Neural progenitor cell (in vitro differentiated cells): ENCODE measurements at regions not wholly inside any gene's neighbourhood (a gene's known extent, or its start where the extent isn't known, plus 50 kb on each side); places are given as distances from the start of the nearest gene placed in this dataset.

Experiments used
- DNase-seq: peaks from one replicate; pipeline ENCODE4 v3.0.0-alpha.2; 2016; ENCODE audit warnings: low spot score
- H2AFZ ChIP-seq: fragments of 200-600 bp; sonication (generic); replicated peaks from 2 replicates; pipeline ENCODE4 v1.6.1; 2016; ENCODE audit warnings: antibody characterized with exemption
- H3F3A ChIP-seq: fragments of 200-600 bp; sonication (generic); 2 replicates; pipeline ENCODE4 v1.6.1; 2016; ENCODE audit warnings: antibody characterized with exemption, low read depth
- H3K27ac ChIP-seq: fragments of 200-600 bp; sonication (generic); 2 replicates; pipeline ENCODE4 v1.5.1; 2016; ENCODE audit warnings: mild to moderate bottlenecking
- H3K27me3 ChIP-seq: fragments of 200-600 bp; sonication (generic); 2 replicates; pipeline ENCODE4 v1.6.1; 2016; ENCODE audit warnings: mild to moderate bottlenecking, moderate library complexity
- H3K36me3 ChIP-seq: fragments of 200-600 bp; sonication (generic); 2 replicates; pipeline ENCODE4 v1.5.1; 2016
- H3K4me1 ChIP-seq: fragments of 200-600 bp; sonication (generic); 2 replicates; pipeline ENCODE4 v1.6.1; 2016; ENCODE audit warnings: mixed run types
- H3K4me2 ChIP-seq: fragments of 200-600 bp; sonication (generic); 2 replicates; pipeline ENCODE4 v1.6.1; 2016
- H3K4me3 ChIP-seq: fragments of 200-600 bp; sonication (generic); 2 replicates; pipeline ENCODE4 v1.5.1; 2016
- H3K79me2 ChIP-seq: fragments of 200-600 bp; sonication (generic); 2 replicates; pipeline ENCODE4 v1.6.1; 2016; ENCODE audit warnings: low read depth
- H3K9ac ChIP-seq: fragments of 200-600 bp; sonication (generic); 2 replicates; pipeline ENCODE4 v1.6.1; 2016
- H3K9me3 ChIP-seq: fragments of 200-600 bp; sonication (generic); 2 replicates; pipeline ENCODE4 v1.5.1; 2016; ENCODE audit warnings: low read depth
- H4K20me1 ChIP-seq: fragments of 200-600 bp; sonication (generic); 2 replicates; pipeline ENCODE4 v1.6.1; 2016; ENCODE audit warnings: low read depth
- H3K27ac Mint-ChIP-seq: 3 replicates; pipeline ENCODE4 v1.8.0; 2021; ENCODE audit warnings: mixed read lengths
- H3K27me3 Mint-ChIP-seq: 2 replicates; pipeline ENCODE4 v1.8.0; 2022; ENCODE audit warnings: low read depth, mild to moderate bottlenecking, inconsistent platforms, moderate library complexity, mixed read lengths; ENCODE audit not compliant: insufficient read depth
- H3K36me3 Mint-ChIP-seq: 3 replicates; pipeline ENCODE4 v1.8.0; 2021; ENCODE audit warnings: mixed read lengths
- H3K4me1 Mint-ChIP-seq: 3 replicates; pipeline ENCODE4 v1.8.0; 2021; ENCODE audit warnings: mixed read lengths
- H3K4me3 Mint-ChIP-seq: 3 replicates; pipeline ENCODE4 v1.8.0; 2021; ENCODE audit warnings: mild to moderate bottlenecking, moderate library complexity, mixed read lengths
- H3K9me3 Mint-ChIP-seq: 3 replicates; pipeline ENCODE4 v1.8.0; 2020; ENCODE audit warnings: mixed read lengths
- CTCF ChIP-seq: fragments of 200-600 bp; sonication (generic); IDR thresholded peaks from 2 replicates; pipeline ENCODE4 v1.5.1; 2017; ENCODE audit warnings: antibody characterized with exemption, mild to moderate bottlenecking
- EZH2 ChIP-seq: fragments of 200-600 bp; sonication (generic); IDR thresholded peaks from 2 replicates; pipeline ENCODE4 v1.6.1; 2017; ENCODE audit warnings: antibody characterized with exemption, mild to moderate bottlenecking, moderate library complexity
- EZH2phosphoT487 ChIP-seq: fragments of 200-600 bp; sonication (generic); IDR thresholded peaks from 2 replicates; pipeline ENCODE4 v1.6.1; 2017; ENCODE audit warnings: antibody characterized with exemption

- Histone ChIP-seq H3K79me2 (no peaks in the 10 kb centered on the region), H3K36me3 (no peaks in the 10 kb centered on the region), H3F3A (no peaks in the 10 kb centered on the region), H2AFZ (no peak overlapping the region), H3K27ac (no peak overlapping the region), H3K9me3 (no peaks in the 10 kb centered on the region), H3K4me1 (no peaks in the 10 kb centered on the region), H3K4me3 (no peak overlapping the region), H3K27me3 (no peaks in the 10 kb centered on the region), H4K20me1 (no peaks in the 10 kb centered on the region), H3K9ac (no peak overlapping the region), H3K4me2 (no peak overlapping the region)
- Mint-ChIP-seq H3K27ac (no peak overlapping the region), H3K9me3 (peaks cover 4% of the 10 kb centered on the region), H3K4me1 (no peaks in the 10 kb centered on the region), H3K36me3 (peaks cover 2% of the 10 kb centered on the region), H3K4me3 (no peak overlapping the region), H3K27me3 (peaks cover 3% of the 10 kb centered on the region)
- no peak for TF ChIP-seq EZH2
- TF ChIP-seq CTCF = no peak
- no peak for DNase-seq
Measured at GRCh38 chr13:105307776-105308175, 1227.7 kb downstream of the EFNB2 start.

DNA sequence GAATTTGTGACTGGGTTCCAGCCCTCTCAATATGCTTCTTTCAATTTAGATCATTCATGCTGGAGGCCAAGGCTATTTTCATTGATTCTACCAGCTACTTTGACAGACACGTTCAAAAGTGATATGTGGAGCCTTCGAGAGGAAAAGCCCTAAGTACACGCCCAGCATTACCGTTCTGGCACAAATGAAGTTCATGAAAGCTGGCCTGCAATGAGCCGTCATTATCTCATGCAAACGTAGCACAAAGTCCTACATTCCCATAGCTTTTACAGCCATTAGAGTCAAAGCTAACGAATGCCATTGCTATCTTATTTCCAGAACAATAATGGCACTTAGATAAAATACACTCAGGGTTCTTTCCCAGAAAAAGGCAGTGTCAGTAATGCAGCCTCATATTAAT lies 1237.6 kb downstream of the EFNB2 start:
- Mint-ChIP-seq H3K9me3 (peaks cover 10% of the 10 kb centered on the region), H3K4me1 (no peaks in the 10 kb centered on the region), H3K36me3 (no peaks in the 10 kb centered on the region), H3K4me3 (no peak overlapping the region), H3K27ac (no peak overlapping the region), H3K27me3 (peaks cover 3% of the 10 kb centered on the region)
- H2AFZ ChIP-seq = no peak overlapping the region
- H3K9ac ChIP-seq = no peak overlapping the region
- H4K20me1 ChIP-seq = no peaks in the 10 kb centered on the region
- DNase-seq = no peak
- H3K4me1 ChIP-seq = no peaks in the 10 kb centered on the region
- TF ChIP-seq CTCF (no peak), EZH2phosphoT487 (no peak), EZH2 (no peak)
- no peak overlapping the region for H3K4me3 ChIP-seq
- H3K9me3 ChIP-seq = no peaks in the 10 kb centered on the region
- no peak overlapping the region for H3K27ac ChIP-seq
- no peaks in the 10 kb centered on the region for H3K79me2 ChIP-seq
- no peaks in the 10 kb centered on the region for H3K27me3 ChIP-seq
- no peak overlapping the region for H3K4me2 ChIP-seq
- no peaks in the 10 kb centered on the region for H3F3A ChIP-seq
- H3K36me3 ChIP-seq = no peaks in the 10 kb centered on the region

DNA sequence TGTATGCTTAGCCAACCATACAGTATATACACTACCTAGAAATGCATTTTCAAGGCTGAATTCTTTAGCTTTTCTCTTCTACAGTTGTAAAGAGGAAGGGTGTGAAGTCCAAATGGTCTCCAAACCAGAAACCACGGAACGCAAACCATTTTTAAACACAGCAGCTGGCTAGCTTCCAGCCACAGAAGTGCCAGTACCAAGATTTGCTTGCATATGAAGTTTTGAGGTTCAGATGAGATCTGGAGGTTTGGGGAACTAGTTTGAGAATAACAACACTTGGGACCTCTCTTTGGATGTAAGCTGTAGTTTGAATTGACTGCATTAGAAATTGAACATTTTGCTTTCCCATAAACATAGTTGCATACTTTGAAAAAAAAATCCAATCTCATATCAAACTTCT lies 1243.5 kb downstream of the EFNB2 start:
- Mint-ChIP-seq H3K4me3 (no peak overlapping the region), H3K9me3 (peaks cover 19% of the 10 kb centered on the region), H3K36me3 (peaks cover 1% of the 10 kb centered on the region), H3K4me1 (no peaks in the 10 kb centered on the region), H3K27me3 (peaks cover 3% of the 10 kb centered on the region), H3K27ac (no peak overlapping the region)
- H3K4me2 ChIP-seq = no peak overlapping the region
- H3K4me3 ChIP-seq = no peak overlapping the region
- no peak overlapping the region for H3K9ac ChIP-seq
- H3K27me3 ChIP-seq = no peaks in the 10 kb centered on the region
- no peaks in the 10 kb centered on the region for H3F3A ChIP-seq
- H2AFZ ChIP-seq = no peak overlapping the region
- no peaks in the 10 kb centered on the region for H3K79me2 ChIP-seq
- no peaks in the 10 kb centered on the region for H3K4me1 ChIP-seq
- no peaks in the 10 kb centered on the region for H4K20me1 ChIP-seq
- H3K9me3 ChIP-seq = no peaks in the 10 kb centered on the region
- no peak overlapping the region for H3K27ac ChIP-seq
- no peak for DNase-seq
- TF ChIP-seq EZH2 = no peak
- TF ChIP-seq EZH2phosphoT487 = no peak
- no peak for TF ChIP-seq CTCF
- H3K36me3 ChIP-seq = no peaks in the 10 kb centered on the region

DNA sequence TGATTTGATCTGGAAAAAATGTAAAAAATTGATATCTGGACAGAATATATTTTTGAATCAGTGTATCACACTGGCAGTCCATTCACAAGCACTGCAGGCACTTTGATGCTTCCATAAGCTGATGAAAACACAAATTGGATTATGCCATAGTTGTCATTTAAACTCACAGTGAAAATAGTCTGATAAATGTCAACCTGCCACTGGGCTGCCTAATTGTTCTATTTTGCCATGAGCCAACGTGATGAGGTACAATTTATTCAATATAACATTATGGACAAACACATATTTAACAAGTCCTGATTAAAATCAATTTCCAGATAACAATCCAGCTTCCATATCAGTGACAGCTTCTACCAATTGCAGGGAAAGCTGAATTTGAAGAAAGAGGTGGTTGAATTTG lies 1244.9 kb downstream of the EFNB2 start:
- no peak overlapping the region for H3K4me3 ChIP-seq
- no peaks in the 10 kb centered on the region for H3K4me1 Mint-ChIP-seq
- peaks cover 3% of the 10 kb centered on the region for H3K27me3 Mint-ChIP-seq
- no peak for DNase-seq
- peaks cover 1% of the 10 kb centered on the region for H3K36me3 Mint-ChIP-seq
- TF ChIP-seq CTCF (no peak), EZH2 (no peak), EZH2phosphoT487 (no peak)
- no peaks in the 10 kb centered on the region for H4K20me1 ChIP-seq
- H3F3A ChIP-seq = no peaks in the 10 kb centered on the region
- H3K9me3 ChIP-seq = no peaks in the 10 kb centered on the region
- H3K9me3 Mint-ChIP-seq = peaks cover 19% of the 10 kb centered on the region
- no peaks in the 10 kb centered on the region for H3K79me2 ChIP-seq
- no peak overlapping the region for H2AFZ ChIP-seq
- H3K27me3 ChIP-seq = no peaks in the 10 kb centered on the region
- no peaks in the 10 kb centered on the region for H3K4me1 ChIP-seq
- H3K36me3 ChIP-seq = no peaks in the 10 kb centered on the region
- no peak overlapping the region for H3K27ac ChIP-seq
- H3K9ac ChIP-seq = no peak overlapping the region
- H3K4me2 ChIP-seq = no peak overlapping the region
- H3K27ac Mint-ChIP-seq = no peak overlapping the region
- H3K4me3 Mint-ChIP-seq = no peak overlapping the region
